NCI-H1436 treated with DMSO at 0.1 percent for 48 hours (cell line): ENCODE measurements at regions not wholly inside any gene's neighbourhood (a gene's known extent, or its start where the extent isn't known, plus 50 kb on each side); places are given as distances from the start of the nearest gene placed in this dataset.

Source experiments
- DNase-seq: peaks from one replicate; lab custom pipeline; 2025; lab: John Stamatoyannopoulos, UW

DNA sequence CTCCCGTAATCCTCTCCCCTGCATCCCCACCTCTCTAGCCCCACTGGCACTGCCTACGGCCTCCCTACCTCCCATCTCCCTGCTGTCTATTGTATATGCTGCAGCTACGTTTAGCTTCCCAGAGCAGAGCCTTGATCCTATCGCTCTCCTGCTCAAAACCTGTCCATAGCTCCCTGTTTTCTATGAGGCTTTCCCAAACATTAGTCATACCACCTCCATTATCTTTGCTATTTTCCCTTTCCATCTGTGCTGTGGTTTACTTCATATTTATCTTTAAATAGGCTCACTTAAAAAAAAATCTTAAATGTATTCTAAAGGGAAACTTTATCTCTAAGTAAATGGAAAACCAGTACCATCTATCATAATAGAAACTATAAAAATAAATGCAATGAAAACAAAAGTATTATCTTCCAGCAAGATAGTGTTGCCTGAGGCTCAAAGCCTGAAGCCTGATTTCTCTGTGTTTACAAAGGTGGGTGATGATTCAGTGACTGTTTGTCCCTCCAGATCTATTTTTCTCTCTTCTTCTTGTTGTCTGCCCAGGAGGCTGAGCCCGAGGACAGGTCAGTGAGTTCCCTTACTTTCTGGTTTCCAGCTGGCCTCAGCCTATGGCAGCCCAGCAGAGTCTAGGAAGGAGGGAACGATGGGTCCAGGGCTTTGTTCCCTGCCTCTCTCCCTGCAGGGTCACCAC is 397.1 kb upstream of the CFAP20DC start:
- DNase-seq: no peak

DNA sequence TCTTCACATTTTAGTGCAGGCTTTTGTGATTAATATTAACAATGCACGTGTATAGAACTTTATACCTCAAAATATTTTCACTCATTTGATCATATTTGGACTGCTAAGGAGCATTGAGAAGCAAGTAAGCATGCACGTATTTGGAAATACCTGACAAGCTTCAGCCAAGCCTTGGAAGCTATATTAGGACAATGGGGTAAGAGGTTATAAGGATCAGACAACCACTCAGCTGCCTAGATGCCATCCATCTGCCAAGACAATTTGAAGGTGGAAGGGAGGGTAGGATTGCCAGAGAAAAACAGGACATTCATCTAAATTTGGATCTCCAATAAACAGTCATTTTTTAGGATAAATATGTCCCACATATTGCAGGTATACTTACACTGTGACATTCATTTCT is 394.9 kb upstream of the CFAP20DC start:
- no peak for DNase-seq

DNA sequence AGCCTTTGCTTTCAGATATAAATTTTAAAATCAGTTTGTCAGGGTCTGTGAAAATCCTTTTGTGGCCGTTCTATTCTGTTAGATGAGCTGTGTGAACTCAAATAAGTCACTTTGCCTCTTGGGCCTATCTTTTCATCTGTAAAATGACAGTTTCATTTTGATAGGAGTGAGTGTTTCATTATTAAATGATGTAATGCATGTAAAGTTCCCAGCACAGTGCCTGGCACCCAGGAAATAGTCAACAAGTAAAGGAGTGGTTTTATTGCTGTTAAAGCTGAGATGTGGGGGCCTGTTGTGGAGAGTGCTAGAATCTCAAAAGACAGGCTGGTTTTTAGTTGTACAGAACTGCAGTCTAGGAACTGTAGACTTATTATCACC is 394.5 kb upstream of the CFAP20DC start:
- no peak for DNase-seq

- DNase-seq: no peak
These were observed 393.9 kb upstream of the CFAP20DC start for GRCh38 chr3:59443618-59444293.

- DNase-seq: no peak
These were observed 392.2 kb upstream of the CFAP20DC start for GRCh38 chr3:59442046-59442445.

DNA sequence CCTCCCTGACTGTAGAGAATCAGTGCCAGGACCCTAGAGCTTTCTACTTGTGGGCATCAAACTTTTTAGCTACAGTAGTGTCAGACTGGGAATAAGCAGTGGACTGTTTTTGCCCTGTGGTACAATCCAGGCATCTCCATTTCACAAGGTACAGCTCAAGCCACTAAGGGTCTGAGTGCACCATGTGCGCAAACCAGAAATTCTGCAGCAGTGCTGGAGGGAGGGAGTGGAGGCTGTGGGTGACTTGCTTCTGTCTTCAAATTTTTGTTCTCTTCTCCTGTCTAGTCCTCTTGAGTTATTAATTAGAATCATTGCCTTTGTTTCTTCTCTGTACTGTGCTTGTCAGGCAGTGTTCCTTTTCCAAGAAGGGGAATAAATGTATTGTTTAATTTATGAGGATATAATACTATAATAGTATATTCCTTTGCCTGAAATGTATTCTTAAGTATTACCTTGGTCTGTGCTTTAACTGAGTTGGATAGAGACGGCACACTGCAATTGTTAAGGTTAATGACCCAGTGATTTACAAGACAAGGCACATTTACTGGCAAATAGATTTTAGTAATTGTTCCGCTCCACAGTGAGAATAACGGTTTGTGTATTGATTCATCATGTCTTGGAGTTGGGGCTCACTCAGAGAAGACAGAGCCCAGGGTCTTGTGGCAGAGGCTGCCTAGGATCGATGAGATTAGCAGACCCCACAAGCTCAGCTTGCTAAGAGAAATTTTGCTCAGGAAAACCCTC is 390.6 kb upstream of the CFAP20DC start:
- DNase-seq: no peak

- no peak for DNase-seq
These were observed 388.7 kb upstream of the CFAP20DC start for GRCh38 chr3:59438492-59438891.

DNA sequence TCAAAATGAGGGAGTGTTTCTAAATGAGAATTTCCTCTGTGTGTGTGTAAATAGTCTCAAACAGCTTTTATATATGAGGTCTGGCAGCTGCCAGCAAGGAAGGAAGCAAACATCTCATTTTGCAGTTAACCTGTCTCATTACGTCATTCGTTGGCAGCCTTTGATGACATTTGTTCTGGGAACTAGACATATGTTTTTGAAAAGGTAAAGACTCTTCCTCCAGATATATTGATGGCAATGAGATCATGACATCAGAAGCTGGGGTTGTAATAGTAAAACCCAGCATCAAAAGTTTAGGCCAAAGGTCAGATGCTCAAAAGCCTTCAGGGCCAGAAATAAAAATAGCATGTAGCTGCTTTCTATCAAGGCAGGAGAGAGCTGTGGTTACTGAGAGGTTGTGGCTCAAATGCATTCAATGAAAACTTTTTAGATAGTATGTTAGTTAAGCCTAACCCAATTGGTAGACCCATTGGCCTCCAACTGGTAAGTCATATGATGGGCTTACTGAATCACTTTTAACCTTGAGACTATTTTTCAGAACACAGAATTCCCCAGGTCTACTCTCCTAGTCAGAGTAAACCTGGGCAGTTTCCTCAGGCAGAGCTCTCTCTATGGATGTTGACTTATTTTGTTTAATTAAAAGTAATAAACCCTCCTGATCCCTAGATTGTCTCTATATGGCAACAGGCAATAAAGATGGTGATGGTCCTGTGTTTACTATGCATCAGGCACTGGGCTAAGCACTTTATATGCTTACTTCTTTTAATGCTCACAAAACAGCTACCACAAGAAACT is 386.5 kb upstream of the CFAP20DC start:
- no peak for DNase-seq

GRCh38 chr3:59433546-59433945 is 383.7 kb upstream of the CFAP20DC start:
- no peak for DNase-seq

DNA sequence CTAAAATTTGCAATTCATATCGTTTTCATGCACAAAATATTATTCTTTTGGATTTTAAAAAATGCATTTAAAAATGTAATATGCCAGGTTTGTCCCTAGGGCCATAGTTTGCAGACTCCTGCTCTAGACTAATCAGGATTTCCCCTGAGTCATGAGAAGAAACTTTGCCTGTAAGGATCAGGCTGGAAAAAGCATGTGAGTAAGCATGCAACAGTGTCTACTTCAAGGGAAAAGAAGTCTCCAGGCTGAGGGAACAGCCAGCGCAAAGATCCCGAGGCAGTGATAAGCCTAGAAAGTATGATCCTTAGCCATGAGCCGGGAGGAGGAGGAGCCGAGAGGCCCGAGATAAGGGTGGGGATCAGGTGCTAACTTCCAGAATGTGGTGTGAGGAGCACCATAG is 382.8 kb upstream of the CFAP20DC start:
- no peak for DNase-seq

- DNase-seq: no peak
These were observed 380.5 kb upstream of the CFAP20DC start for GRCh38 chr3:59430341-59430740.

DNA sequence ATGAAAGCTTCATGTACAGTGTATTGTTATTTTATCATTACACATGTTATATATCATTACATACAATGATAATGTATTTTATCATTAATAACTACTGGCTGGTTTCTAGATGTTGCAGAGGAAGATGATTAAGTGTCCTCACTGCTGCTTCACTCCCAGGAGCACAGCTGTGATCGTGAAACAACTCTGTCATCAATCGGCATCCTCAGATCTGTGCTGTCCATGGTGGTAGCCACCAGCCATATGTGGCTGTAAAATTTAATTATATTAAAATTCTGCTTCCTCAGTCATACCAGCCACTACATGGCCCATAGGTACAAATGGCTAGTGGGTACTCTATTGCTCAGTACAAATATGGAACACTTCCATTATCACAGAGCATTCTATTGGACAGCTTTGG is 379.4 kb upstream of the CFAP20DC start:
- no peak for DNase-seq

GRCh38 chr3:59426821-59427565 is 377.2 kb upstream of the CFAP20DC start:
- no peak for DNase-seq

DNA sequence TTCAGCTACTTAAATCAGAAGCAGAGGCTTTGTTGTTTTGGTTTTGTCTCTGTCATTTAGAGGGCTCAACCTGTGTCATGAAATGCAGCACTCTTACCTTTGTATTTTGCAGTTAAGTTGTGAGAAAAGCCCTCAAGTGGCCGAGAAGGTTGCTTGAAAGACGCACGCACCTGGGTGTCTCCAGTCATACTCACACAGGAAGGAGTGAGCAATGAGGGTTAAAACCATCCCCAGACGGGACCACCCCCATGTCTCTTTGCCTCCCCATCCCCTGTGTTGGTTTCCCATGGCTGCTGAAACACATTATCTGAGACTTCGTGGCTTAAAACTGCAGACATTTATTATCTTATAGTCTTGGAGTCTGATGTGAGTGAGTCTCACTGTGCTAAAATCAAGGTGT is 376.1 kb upstream of the CFAP20DC start:
- no peak for DNase-seq

- no peak for DNase-seq
These were observed 375.5 kb upstream of the CFAP20DC start for GRCh38 chr3:59425371-59425770.

- no peak for DNase-seq
These were observed 374.6 kb upstream of the CFAP20DC start for GRCh38 chr3:59424268-59425010.

DNA sequence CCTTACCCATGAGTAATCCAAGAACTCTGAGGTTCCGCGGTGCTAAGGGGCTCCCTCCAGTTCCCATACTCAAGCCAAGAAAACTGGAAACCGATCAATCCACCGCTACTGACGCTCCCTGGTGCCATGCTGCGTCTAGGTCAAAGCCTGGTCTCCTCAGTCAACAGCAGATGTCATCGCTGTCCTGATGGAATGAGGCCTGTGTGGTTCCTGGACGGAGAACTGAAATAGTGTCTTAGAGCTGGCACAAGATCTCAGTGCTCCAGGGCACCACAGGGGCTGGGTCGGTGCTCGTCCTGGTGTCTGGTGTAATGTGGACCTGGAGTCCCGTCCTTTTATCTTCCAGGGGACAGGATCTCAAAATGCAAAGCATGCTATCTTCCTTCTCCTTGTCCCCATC is 373.9 kb upstream of the CFAP20DC start:
- DNase-seq: no peak

- DNase-seq: no peak
These were observed 372.5 kb upstream of the CFAP20DC start for GRCh38 chr3:59422312-59422711.

DNA sequence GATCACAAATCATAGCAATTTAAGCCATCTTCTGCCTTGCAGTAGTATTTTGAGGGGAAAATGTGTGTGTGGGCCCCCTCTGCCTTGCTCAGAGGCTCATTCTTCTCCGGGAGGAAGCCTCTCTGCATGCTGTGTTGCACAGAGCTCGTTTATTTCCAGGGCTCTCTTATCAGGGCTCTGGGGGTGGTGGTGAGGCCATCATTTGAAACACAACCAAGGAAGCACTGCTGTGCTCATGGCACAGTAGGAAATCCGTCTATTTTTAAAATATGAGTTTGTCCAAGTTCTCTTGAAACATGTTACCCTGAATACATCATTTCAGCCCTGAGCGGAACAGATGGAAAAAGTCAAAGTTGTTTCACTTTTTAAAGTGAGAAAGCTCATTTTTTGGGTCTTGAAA is 369.0 kb upstream of the CFAP20DC start:
- no peak for DNase-seq

- DNase-seq: no peak
These were observed 362.7 kb upstream of the CFAP20DC start for GRCh38 chr3:59412516-59412915.

DNA sequence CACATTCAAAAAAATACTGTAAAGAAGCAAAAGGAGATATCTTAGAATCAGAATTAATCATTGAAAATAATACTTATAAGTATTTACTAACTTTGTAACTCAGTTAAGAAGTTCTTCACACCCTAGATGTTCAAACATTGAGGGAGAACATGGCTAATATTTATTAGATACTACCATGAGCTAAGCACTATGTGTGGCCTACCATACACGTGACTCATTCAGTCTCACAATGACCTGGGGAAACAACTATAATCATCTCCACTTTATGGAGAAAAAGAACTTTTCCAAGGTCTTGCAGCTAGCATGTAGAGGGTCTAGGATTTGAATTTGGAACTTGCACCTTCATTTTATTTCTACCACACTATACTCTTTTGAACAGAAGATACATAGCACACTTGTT is 361.9 kb upstream of the CFAP20DC start:
- DNase-seq: no peak
